Natural killer cell treated with Interleukin-12 subunit alpha and Interleukin-12 subunit beta and Interleukin-15 and Interleukin-18, amount 100 ng/mL, for 72 hours (primary cell): ENCODE measurements at regions not wholly inside any gene's neighbourhood (a gene's known extent, or its start where the extent isn't known, plus 50 kb on each side); places are given as distances from the start of the nearest gene placed in this dataset.
A peak's percentile ranks its signal among the peaks of the same experiment; 100 is the strongest.
"Not testable (repeated sequence)": the region's sequence is repeated elsewhere in the genome, so short reads cannot be mapped to it uniquely, and the experiment has no call there.

Source experiments
- ATAC-seq, 2 donors: fragments of 150-1000 bp; cut with Tn5 transposase in 1 of 2; sonication (Bioruptor Pico), chemical (Tn5 transposase) in 1 of 2; 2 replicates each; pipeline ENCODE4 v1.10.0; 2021
- DNase-seq: peaks from one replicate; pipeline ENCODE4 v3.0.0; 2022; ENCODE audit warnings: low spot score
- H3K27ac Mint-ChIP-seq, 2 donors: 1 replicate in 1 of 2; 2 replicates in 1 of 2; pipeline ENCODE4 v1.8.0; 2022; ENCODE audit warnings: mixed read lengths in 2 of 2, mild to moderate bottlenecking in 1 of 2, moderate library complexity in 1 of 2
- H3K27me3 Mint-ChIP-seq, 2 donors: 1 replicate in 1 of 2; 2 replicates in 1 of 2; pipeline ENCODE4 v1.8.0; 2022; ENCODE audit warnings: mixed read lengths in 2 of 2
- H3K36me3 Mint-ChIP-seq: one replicate; pipeline ENCODE4 v1.8.0; 2022; ENCODE audit warnings: mixed read lengths
- H3K4me1 Mint-ChIP-seq, 2 donors: 1 replicate in 1 of 2; 2 replicates in 1 of 2; pipeline ENCODE4 v1.8.0; 2022; ENCODE audit warnings: low read depth in 2 of 2, mixed read lengths in 2 of 2, mild to moderate bottlenecking in 1 of 2
- H3K4me3 Mint-ChIP-seq: one replicate; pipeline ENCODE4 v1.8.0; 2022; ENCODE audit warnings: mixed read lengths
- H3K9me3 Mint-ChIP-seq: 2 replicates; pipeline ENCODE4 v1.8.0; 2022; ENCODE audit warnings: mixed read lengths

- Mint-ChIP-seq H3K9me3 (no peaks in the 10 kb centered on the region), H3K36me3 (no peaks in the 10 kb centered on the region), H3K4me1 (no peaks in the 10 kb centered on the region), H3K4me3 (no peak overlapping the region), H3K27ac (no peak overlapping the region), H3K27me3 (peaks cover 0 to 2% of the 10 kb centered on the region in 2 donors)
- no peak for DNase-seq
- no peak for ATAC-seq
Measured at GRCh38 chr14:30355431-30355913, 203.5 kb upstream of the G2E3 start.

- Mint-ChIP-seq H3K36me3 (no peaks in the 10 kb centered on the region), H3K27me3 (peaks cover 0 to 2% of the 10 kb centered on the region in 2 donors), H3K4me3 (no peak overlapping the region), H3K4me1 (no peaks in the 10 kb centered on the region), H3K27ac (no peak overlapping the region), H3K9me3 (no peaks in the 10 kb centered on the region)
- no peak for DNase-seq
- no peak for ATAC-seq
Measured at GRCh38 chr14:30356438-30357202, 202.3 kb upstream of the G2E3 start.

GRCh38 chr14:30357791-30358190 is 201.2 kb upstream of the G2E3 start:
- ATAC-seq (no peak), DNase-seq (no peak)
- Mint-ChIP-seq H3K9me3 (no peaks in the 10 kb centered on the region), H3K27ac (no peak overlapping the region), H3K36me3 (no peaks in the 10 kb centered on the region), H3K4me1 (no peaks in the 10 kb centered on the region), H3K27me3 (peaks cover 0 to 2% of the 10 kb centered on the region in 2 donors), H3K4me3 (no peak overlapping the region)

DNA sequence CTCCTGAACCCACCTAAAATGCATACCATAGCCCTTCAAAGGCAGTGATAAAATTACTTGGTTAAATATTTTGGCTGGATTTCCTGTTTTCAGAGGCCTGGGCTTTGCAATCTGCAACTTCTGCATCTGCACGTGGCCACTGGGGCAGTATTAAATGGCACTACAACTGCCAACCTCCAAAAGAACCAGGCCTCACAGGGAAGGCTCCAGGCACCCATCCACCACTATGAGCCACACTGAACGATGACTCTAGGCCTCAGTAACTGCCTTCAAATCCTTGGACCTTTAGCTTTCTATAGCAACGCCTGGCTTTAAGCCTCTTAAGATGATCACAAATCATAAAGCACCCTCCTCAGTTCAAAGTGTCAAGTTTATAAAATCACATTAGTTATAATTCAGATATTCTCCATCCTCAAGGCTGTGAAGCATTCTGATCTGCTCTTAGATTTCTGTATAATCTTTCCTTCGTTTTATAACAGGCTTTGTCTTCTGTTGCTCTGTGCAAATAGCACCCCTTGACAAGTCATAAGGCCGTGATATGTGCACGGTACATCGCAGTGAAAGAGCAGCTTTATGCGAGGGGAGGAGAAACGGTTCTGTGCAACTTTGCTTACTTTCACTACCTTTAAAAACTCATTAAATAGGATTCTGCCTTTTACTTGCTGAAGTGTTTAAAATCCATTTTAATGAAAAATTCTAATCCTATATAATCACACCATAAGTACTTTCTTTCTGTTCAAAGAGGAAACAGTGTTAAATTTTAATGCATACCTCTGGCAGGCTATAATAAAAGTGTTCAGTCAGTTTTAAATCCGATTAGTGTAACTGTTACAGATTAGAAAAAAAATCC is 196.4 kb upstream of the G2E3 start:
- Mint-ChIP-seq H3K4me1 (no peaks in the 10 kb centered on the region), H3K9me3 (peaks cover 3% of the 10 kb centered on the region), H3K4me3 (no peak overlapping the region), H3K27me3 (no peaks in the 10 kb centered on the region), H3K36me3 (no peaks in the 10 kb centered on the region), H3K27ac (no peak overlapping the region)
- ATAC-seq (no peak), DNase-seq (no peak)

DNA sequence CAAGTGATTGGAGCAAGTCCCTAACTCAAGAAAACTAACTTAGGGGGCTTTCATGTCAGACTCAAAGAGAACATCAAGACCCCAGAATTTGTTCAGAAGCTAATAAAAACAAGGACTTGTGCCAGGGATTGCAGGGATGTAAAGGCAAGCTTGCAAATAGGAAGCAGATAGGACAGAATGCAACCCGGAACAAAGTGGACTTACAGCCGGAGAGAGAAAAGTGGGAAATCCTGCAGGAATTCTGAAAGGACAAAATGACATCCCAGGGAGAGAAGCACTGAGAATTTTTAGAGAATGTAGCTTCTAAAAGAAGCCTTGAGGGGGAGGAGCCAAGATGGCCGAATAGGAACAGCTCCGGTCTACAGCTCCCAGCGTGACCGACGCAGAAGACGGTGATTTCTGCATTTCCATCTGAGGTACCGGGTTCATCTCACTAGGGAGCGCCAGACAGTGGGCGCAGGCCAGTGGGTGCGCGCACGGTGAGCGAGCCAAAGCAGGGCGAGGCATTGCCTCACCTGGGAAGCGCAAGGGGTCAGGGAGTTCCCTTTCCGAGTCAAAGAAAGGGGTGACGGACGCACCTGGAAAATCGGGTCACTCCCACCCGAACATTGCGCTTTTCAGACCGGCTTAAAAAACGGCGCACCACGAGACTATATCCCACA is 195.6 kb upstream of the G2E3 start:
- not testable (repeated sequence) for H3K4me1 Mint-ChIP-seq, H3K36me3 Mint-ChIP-seq, H3K9me3 Mint-ChIP-seq, H3K27me3 Mint-ChIP-seq, DNase-seq, H3K4me3 Mint-ChIP-seq, ATAC-seq, H3K27ac Mint-ChIP-seq

DNA sequence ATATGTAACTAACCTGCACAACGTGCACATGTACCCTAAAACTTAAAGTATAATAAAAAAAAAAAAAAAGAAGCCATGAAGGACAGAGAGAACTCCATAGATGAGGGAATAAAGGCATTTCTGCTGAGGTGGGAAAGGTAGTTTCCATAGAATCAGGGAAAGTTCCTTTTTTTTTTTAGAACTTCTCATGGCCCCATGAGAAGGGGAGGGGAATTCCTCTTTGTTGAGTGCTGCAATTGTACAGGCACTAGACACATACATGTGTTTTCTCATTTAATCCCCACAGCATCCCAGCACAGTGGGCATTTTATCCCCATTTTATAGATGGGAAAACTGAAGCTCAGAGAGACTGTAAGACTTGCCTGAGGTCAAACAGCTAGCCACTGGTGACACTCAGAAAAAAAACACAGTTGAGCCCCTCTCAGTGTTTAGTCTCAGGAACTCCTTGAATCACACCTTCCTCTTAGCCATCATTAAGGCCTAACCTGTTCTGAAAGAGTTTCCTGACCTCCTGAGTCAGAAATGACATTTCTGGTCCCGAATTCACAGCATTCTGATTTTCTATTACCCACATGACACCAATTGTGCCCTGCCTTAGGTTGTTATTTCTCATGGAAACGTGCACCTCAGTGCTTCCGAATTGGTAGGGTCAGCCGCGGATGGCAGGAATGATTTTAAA is 189.3 kb upstream of the G2E3 start:
- H3K4me3 Mint-ChIP-seq, result no peak overlapping the region
- H3K36me3 Mint-ChIP-seq, result no peaks in the 10 kb centered on the region
- no peaks in the 10 kb centered on the region for H3K4me1 Mint-ChIP-seq

GRCh38 chr14:30373053-30373452 is 185.9 kb upstream of the G2E3 start:
- Mint-ChIP-seq H3K27me3 (peaks cover 0 to 13% of the 10 kb centered on the region in 2 donors), H3K4me3 (no peak overlapping the region), H3K36me3 (no peaks in the 10 kb centered on the region), H3K27ac (no peak overlapping the region), H3K4me1 (no peaks in the 10 kb centered on the region), H3K9me3 (no peaks in the 10 kb centered on the region)
- ATAC-seq, result no peak
- no peak for DNase-seq

More for the DNA sequence above, 189.3 kb upstream of the G2E3 start:
- DNase-seq (no peak), ATAC-seq (no peak)
- peaks cover 0 to 13% of the 10 kb centered on the region in 2 donors for H3K27me3 Mint-ChIP-seq
- no peak overlapping the region for H3K27ac Mint-ChIP-seq
- no peaks in the 10 kb centered on the region for H3K9me3 Mint-ChIP-seq

GRCh38 chr14:30373526-30373925 is 185.4 kb upstream of the G2E3 start:
- no peak overlapping the region for H3K4me3 Mint-ChIP-seq
- H3K27me3 Mint-ChIP-seq, result peaks cover 0 to 13% of the 10 kb centered on the region in 2 donors
- no peaks in the 10 kb centered on the region for H3K36me3 Mint-ChIP-seq
- no peaks in the 10 kb centered on the region for H3K4me1 Mint-ChIP-seq
- no peaks in the 10 kb centered on the region for H3K9me3 Mint-ChIP-seq
- no peak overlapping the region for H3K27ac Mint-ChIP-seq
- DNase-seq (no peak), ATAC-seq (no peak)

GRCh38 chr14:30375296-30375892 is 183.6 kb upstream of the G2E3 start:
- H3K36me3 Mint-ChIP-seq, result no peaks in the 10 kb centered on the region
- no peak overlapping the region for H3K4me3 Mint-ChIP-seq

GRCh38 chr14:30381861-30382480 is 177.0 kb upstream of the G2E3 start:
- Mint-ChIP-seq H3K4me3 (no peak overlapping the region), H3K27ac (no peak overlapping the region), H3K4me1 (no peaks in the 10 kb centered on the region), H3K27me3 (peaks cover 11 to 17% of the 10 kb centered on the region in 2 donors), H3K36me3 (no peaks in the 10 kb centered on the region), H3K9me3 (peaks cover 9% of the 10 kb centered on the region)
- DNase-seq, result no peak
- no peak for ATAC-seq

More at GRCh38 chr14:30375296-30375892, 183.6 kb upstream of the G2E3 start:
- H3K27ac Mint-ChIP-seq, result no peak overlapping the region
- peaks cover 0 to 18% of the 10 kb centered on the region in 2 donors for H3K27me3 Mint-ChIP-seq
- no peaks in the 10 kb centered on the region for H3K4me1 Mint-ChIP-seq
- H3K9me3 Mint-ChIP-seq, result no peaks in the 10 kb centered on the region
- peak in 1 of 2 donors; percentile 53 for ATAC-seq
- DNase-seq, result no peak

DNA sequence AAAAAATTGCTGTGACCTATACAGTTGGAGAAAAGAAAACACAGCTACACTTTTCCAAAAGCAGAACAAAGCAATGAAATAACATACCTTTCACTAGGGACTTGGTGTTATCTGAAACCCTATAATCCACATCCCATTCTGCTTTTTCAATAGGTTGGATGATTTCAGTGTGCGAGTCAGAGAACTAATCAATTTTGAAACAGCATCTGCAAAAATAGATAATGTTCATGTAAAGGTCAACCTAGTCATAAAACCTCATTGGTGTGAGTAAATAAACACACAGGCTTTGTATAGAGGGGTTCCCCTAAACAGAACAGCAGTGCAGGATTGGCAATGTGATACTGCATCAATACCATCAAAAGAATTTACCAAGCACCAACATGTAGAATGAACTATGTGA is 173.0 kb upstream of the G2E3 start:
- Mint-ChIP-seq H3K36me3 (no peaks in the 10 kb centered on the region), H3K27ac (no peak overlapping the region), H3K4me3 (no peak overlapping the region), H3K4me1 (no peaks in the 10 kb centered on the region), H3K27me3 (peaks cover 9% of the 10 kb centered on the region in 2 donors), H3K9me3 (peaks cover 7% of the 10 kb centered on the region)
- ATAC-seq (no peak), DNase-seq (no peak)

DNA sequence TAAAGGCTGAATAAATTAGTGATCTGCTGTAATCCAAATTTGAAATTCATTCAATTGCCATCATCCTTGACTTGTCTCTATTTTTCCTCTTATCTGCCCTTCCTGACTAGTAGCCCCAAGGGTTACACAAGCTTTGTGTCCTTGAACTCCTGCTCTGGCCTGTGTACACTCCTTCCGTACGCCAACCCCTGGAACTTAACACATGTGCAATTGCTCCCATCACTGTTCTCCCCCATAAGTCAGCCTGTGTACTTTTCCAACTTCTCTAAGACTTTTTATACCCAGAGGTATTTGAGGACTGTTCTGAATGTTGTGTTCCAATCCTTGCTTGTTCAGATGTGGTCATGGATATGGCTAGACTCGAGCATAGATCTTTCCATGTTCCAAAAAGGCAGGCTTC is 171.1 kb upstream of the G2E3 start:
- Mint-ChIP-seq H3K9me3 (peaks cover 7% of the 10 kb centered on the region), H3K27ac (no peak overlapping the region), H3K4me3 (no peak overlapping the region), H3K36me3 (no peaks in the 10 kb centered on the region), H3K27me3 (peaks cover 9% of the 10 kb centered on the region in 2 donors), H3K4me1 (no peaks in the 10 kb centered on the region)
- ATAC-seq, result no peak
- DNase-seq, result no peak
